AG09319 (cell line): ENCODE measurements at regions not wholly inside any gene's neighbourhood (a gene's known extent, or its start where the extent isn't known, plus 50 kb on each side); places are given as distances from the start of the nearest gene placed in this dataset.

Experiments
- DNase-seq: peaks from one replicate; pipeline ENCODE4 v3.0.0-alpha.2; 2010; ENCODE audit warnings: low read depth; ENCODE audit errors: extremely low read depth
- CTCF ChIP-seq: IDR thresholded peaks from 2 replicates; pipeline ENCODE4 v1.5.1; 2011; ENCODE audit warnings: low read depth, mild to moderate bottlenecking, inconsistent platforms, low read length, moderate library complexity

- DNase-seq: no peak
- TF ChIP-seq CTCF: no peak
Measured at GRCh38 chr15:26477044-26477443, 295.8 kb downstream of the GABRB3 start.

GRCh38 chr15:26475554-26475953 is 297.3 kb downstream of the GABRB3 start:
- TF ChIP-seq CTCF: no peak
- no peak for DNase-seq

DNA sequence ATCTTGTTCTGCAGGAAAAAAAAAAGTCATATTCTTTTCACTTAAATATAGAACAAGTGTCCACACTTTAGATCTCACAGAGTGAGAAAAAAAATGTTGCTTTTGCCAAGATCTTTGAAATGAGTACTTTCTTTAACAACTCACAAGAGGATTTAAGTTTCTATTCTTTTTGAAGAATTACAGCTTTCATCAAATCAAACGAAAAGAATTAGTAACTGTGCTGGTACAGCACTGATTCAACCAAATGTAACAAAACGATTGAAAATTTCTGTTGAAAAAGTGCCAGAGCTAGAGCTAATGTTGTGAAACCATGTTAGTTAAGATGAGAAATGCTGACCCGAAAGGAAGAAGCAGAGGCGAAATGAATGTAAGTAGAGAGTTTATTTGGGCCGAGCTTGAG is 300.2 kb downstream of the GABRB3 start:
- TF ChIP-seq CTCF: no peak
- DNase-seq: no peak

DNA sequence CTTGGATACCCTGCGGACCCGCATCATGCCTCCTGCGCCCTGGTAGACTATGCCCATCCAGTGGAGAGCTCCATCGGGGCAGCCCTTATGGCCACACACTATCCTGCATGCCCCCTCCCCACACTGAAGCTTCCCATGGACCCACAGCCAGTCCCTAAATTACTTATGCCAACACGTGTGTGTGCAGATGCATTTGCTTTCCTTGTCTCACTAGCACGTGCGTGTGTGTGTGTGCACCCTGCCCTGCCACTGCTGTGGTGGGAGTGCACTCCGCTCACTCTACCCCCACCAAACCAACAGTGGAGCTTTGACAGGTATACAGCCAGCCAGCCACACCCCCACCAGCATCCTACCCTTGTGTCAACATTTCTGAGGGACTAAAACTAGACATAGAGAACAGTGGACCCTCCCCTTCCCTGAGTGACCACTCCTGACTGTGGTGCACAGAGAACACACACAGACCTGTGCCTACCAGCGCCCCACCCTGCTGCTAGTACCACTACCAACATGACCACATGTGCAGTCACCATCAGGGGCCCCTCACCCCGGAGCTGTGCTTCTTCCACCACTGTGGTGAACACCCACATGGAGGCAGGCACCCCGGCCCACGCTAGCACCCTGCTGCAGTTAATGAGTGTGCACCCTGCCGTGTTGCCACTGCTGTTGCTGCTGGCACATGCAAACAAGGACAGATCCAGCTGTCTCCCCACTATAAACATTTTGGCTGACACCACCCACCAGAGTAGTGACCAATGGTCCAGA is 310.8 kb downstream of the GABRB3 start:
- no peak for DNase-seq
- no peak for TF ChIP-seq CTCF

DNA sequence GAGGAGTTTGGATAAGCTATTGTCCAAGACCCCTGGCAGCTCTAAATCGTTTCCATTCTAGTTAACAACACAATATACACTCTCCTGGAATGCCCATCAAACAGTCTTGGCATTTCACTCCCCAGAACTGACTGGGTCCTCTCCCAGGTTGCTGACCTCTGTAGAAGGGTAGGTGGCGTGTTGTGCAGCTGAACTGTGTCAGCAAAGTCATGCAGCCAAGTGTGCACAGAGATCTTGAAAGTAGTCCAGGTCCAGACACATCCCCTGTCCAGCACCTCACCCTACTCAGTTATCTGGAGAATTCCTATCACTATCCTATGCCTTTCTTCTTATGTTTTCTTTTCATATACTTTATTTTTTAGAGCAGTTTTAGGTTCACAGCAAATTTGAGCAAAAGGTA is 312.7 kb downstream of the GABRB3 start:
- DNase-seq: no peak
- TF ChIP-seq CTCF: no peak

DNA sequence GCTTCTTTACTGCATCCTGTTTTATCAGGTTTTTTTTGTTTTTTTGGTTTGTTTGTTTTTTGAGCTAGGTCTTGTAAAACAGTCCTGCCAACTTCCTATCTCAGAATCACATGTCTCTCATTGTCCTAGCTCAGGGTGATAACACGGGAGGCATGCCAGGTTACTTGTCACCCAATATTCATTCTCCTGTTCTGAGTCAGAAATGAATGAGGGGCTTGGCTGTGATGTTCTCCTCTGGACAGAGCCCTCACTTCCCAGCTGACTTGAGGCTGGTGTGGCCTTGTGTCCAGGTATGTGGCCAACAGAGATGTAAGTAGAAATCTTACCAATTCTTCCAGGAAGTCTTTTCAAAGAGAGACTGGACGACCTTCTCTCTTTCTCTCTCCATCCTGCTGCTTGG is 317.0 kb downstream of the GABRB3 start:
- no peak for DNase-seq
- no peak for TF ChIP-seq CTCF

- TF ChIP-seq CTCF: no peak
- no peak for DNase-seq
Measured at GRCh38 chr15:26453914-26454313, 319.0 kb downstream of the GABRB3 start.
